GM12874 (cell line): ENCODE measurements at regions not wholly inside any gene's neighbourhood (a gene's known extent, or its start where the extent isn't known, plus 50 kb on each side); places are given as distances from the start of the nearest gene placed in this dataset.

Experiments used
- CTCF ChIP-seq: IDR thresholded peaks from 2 replicates; pipeline ENCODE4 v1.5.1; 2011; ENCODE audit warnings: low read depth, mild to moderate bottlenecking, control low read depth, low read length, moderate library complexity; ENCODE audit not compliant: insufficient read depth

- TF ChIP-seq CTCF, result no peak
Observed at GRCh38 chr5:90144625-90145327, 264.8 kb downstream of the CETN3 start.

GRCh38 chr5:90142541-90142940 lies 267.0 kb downstream of the CETN3 start:
- no peak for TF ChIP-seq CTCF

GRCh38 chr5:90141984-90142383 lies 267.6 kb downstream of the CETN3 start:
- TF ChIP-seq CTCF, result no peak

- TF ChIP-seq CTCF, result no peak
Observed at GRCh38 chr5:90136952-90137528, 272.5 kb downstream of the CETN3 start.

- TF ChIP-seq CTCF, result peak; percentile 72
Observed at GRCh38 chr5:90135779-90136378, 273.7 kb downstream of the CETN3 start.

GRCh38 chr5:90134892-90135291 lies 274.7 kb downstream of the CETN3 start:
- no peak for TF ChIP-seq CTCF

- TF ChIP-seq CTCF, result no peak
Observed at GRCh38 chr5:90134381-90134780, 275.2 kb downstream of the CETN3 start.
